MM.1S (cell line): ENCODE measurements at regions not wholly inside any gene's neighbourhood (a gene's known extent, or its start where the extent isn't known, plus 50 kb on each side); places are given as distances from the start of the nearest gene placed in this dataset.

Experiments used
- DNase-seq: peaks from one replicate; pipeline ENCODE4 v3.0.0-alpha.2; 2015
- H2AFZ ChIP-seq: fragments of 300-600 bp; sonication (generic); 2 replicates; pipeline ENCODE4 v1.6.0; 2016; ENCODE audit warnings: antibody characterized with exemption, low read length
- H3F3A ChIP-seq: fragments of 300-600 bp; sonication (generic); 2 replicates; pipeline ENCODE4 v1.6.1; 2016; ENCODE audit warnings: mild to moderate bottlenecking, antibody characterized with exemption, low read length, moderate library complexity, mixed read lengths; ENCODE audit not compliant: insufficient read depth
- H3K27ac ChIP-seq: fragments of 300-600 bp; sonication (generic); 2 replicates; pipeline ENCODE4 v1.5.1; 2016; ENCODE audit warnings: mild to moderate bottlenecking, low read length
- H3K27me3 ChIP-seq: fragments of 300-600 bp; sonication (generic); replicated peaks from 2 replicates; pipeline ENCODE4 v1.6.0; 2016; ENCODE audit warnings: low read length; ENCODE audit not compliant: insufficient read depth
- H3K36me3 ChIP-seq: fragments of 300-600 bp; sonication (generic); replicated peaks from 2 replicates; pipeline ENCODE4 v1.6.1; 2016; ENCODE audit warnings: mild to moderate bottlenecking, low read length, mixed read lengths; ENCODE audit not compliant: insufficient read depth
- H3K4me1 ChIP-seq: fragments of 300-600 bp; sonication (generic); 2 replicates; pipeline ENCODE4 v1.6.1; 2016; ENCODE audit warnings: low read length, mixed read lengths
- H3K4me2 ChIP-seq: fragments of 300-600 bp; sonication (generic); 2 replicates; pipeline ENCODE4 v1.6.0; 2016; ENCODE audit warnings: low read depth, low read length
- H3K4me3 ChIP-seq: fragments of 300-600 bp; sonication (generic); 2 replicates; pipeline ENCODE4 v1.5.1; 2016; ENCODE audit warnings: low read length, mixed read lengths
- H3K79me2 ChIP-seq: fragments of 300-600 bp; sonication (generic); 2 replicates; pipeline ENCODE4 v1.6.1; 2016; ENCODE audit warnings: mixed run types, low read length, mixed read lengths
- H3K9ac ChIP-seq: fragments of 300-600 bp; sonication (generic); 2 replicates; pipeline ENCODE4 v1.6.1; 2016; ENCODE audit warnings: low read length, mixed read lengths
- H3K9me2 ChIP-seq: fragments of 300-600 bp; sonication (generic); replicated peaks from 2 replicates; pipeline ENCODE4 v1.6.1; 2016; ENCODE audit warnings: mild to moderate bottlenecking, low read length, mixed read lengths; ENCODE audit not compliant: insufficient read depth
- H3K9me3 ChIP-seq: fragments of 300-600 bp; sonication (generic); replicated peaks from 2 replicates; pipeline ENCODE4 v1.6.1; 2016; ENCODE audit warnings: mild to moderate bottlenecking, low read length, mixed read lengths; ENCODE audit not compliant: insufficient read depth
- H4K20me1 ChIP-seq: fragments of 300-600 bp; sonication (generic); 2 replicates; pipeline ENCODE4 v1.6.1; 2016; ENCODE audit warnings: mild to moderate bottlenecking, low read length, moderate library complexity, mixed read lengths; ENCODE audit not compliant: insufficient read depth
- CTCF ChIP-seq: fragments of 300-600 bp; sonication (generic); IDR thresholded peaks from 2 replicates; pipeline ENCODE4 v1.5.1; 2016; ENCODE audit warnings: antibody characterized with exemption, low read length, mixed read lengths
- EZH2 ChIP-seq: fragments of 300-600 bp; sonication (generic); optimal IDR thresholded peaks from 2 replicates; pipeline ENCODE3; 2017; ENCODE audit warnings: low read depth, mild to moderate bottlenecking, antibody characterized with exemption, low read length, mixed read lengths
- EZH2phosphoT487 ChIP-seq: fragments of 300-600 bp; sonication (generic); IDR thresholded peaks from 2 replicates; pipeline ENCODE4 v1.6.1; 2018; ENCODE audit warnings: antibody characterized with exemption, low read length

- Histone ChIP-seq H3K9me2 (no peaks in the 10 kb centered on the region), H3K9ac (no peak overlapping the region), H3K27ac (no peak overlapping the region), H3K4me3 (no peak overlapping the region), H3F3A (peaks cover 3% of the 10 kb centered on the region; the same call in 1 of the 2 replicates), H3K79me2 (no peaks in the 10 kb centered on the region), H3K27me3 (no peaks in the 10 kb centered on the region), H3K36me3 (no peaks in the 10 kb centered on the region), H3K9me3 (no peaks in the 10 kb centered on the region), H3K4me2 (no peak overlapping the region), H3K4me1 (no peaks in the 10 kb centered on the region), H4K20me1 (no peaks in the 10 kb centered on the region), H2AFZ (no peak overlapping the region)
- no peak for DNase-seq
- no peak for TF ChIP-seq EZH2
- TF ChIP-seq CTCF: no peak
- no peak for TF ChIP-seq EZH2phosphoT487
Observed at GRCh38 chr4:123286903-123287466, 109.6 kb upstream of the SPRY1 start.

GRCh38 chr4:123288309-123289025 lies 108.1 kb upstream of the SPRY1 start:
- H3K4me3 ChIP-seq: no peak overlapping the region
- H3F3A ChIP-seq: peaks cover 3% of the 10 kb centered on the region; the same call in 1 of the 2 replicates
- H3K4me2 ChIP-seq: no peak overlapping the region
- H3K79me2 ChIP-seq: no peaks in the 10 kb centered on the region
- H2AFZ ChIP-seq: no peak overlapping the region
- TF ChIP-seq CTCF (no peak), EZH2phosphoT487 (no peak), EZH2 (no peak)
- H4K20me1 ChIP-seq: no peaks in the 10 kb centered on the region
- no peaks in the 10 kb centered on the region for H3K9me2 ChIP-seq
- H3K27me3 ChIP-seq: no peaks in the 10 kb centered on the region
- H3K9me3 ChIP-seq: no peaks in the 10 kb centered on the region
- no peaks in the 10 kb centered on the region for H3K4me1 ChIP-seq
- no peaks in the 10 kb centered on the region for H3K36me3 ChIP-seq
- no peak overlapping the region for H3K9ac ChIP-seq
- H3K27ac ChIP-seq: no peak overlapping the region
- DNase-seq: peak; percentile 29

- Histone ChIP-seq H3K27me3 (no peaks in the 10 kb centered on the region), H3K4me3 (no peak overlapping the region), H3K36me3 (no peaks in the 10 kb centered on the region), H3K4me2 (no peak overlapping the region), H3K9me3 (no peaks in the 10 kb centered on the region), H3F3A (peaks cover 3% of the 10 kb centered on the region; the same call in 1 of the 2 replicates), H3K9me2 (no peaks in the 10 kb centered on the region), H4K20me1 (no peaks in the 10 kb centered on the region), H3K27ac (no peak overlapping the region), H2AFZ (no peak overlapping the region), H3K79me2 (no peaks in the 10 kb centered on the region), H3K4me1 (no peaks in the 10 kb centered on the region), H3K9ac (no peak overlapping the region)
- TF ChIP-seq EZH2: no peak
- DNase-seq: no peak
Observed at GRCh38 chr4:123291329-123291728, 105.3 kb upstream of the SPRY1 start.

GRCh38 chr4:123297836-123298235 lies 98.8 kb upstream of the SPRY1 start:
- no peak overlapping the region for H3K4me3 ChIP-seq
- H3K9ac ChIP-seq: no peak overlapping the region
- no peaks in the 10 kb centered on the region for H3F3A ChIP-seq
- H3K36me3 ChIP-seq: no peaks in the 10 kb centered on the region
- H3K79me2 ChIP-seq: no peaks in the 10 kb centered on the region
- no peaks in the 10 kb centered on the region for H4K20me1 ChIP-seq
- no peaks in the 10 kb centered on the region for H3K9me2 ChIP-seq
- no peak for DNase-seq
- no peaks in the 10 kb centered on the region for H3K4me1 ChIP-seq
- TF ChIP-seq EZH2 (no peak), CTCF (no peak), EZH2phosphoT487 (no peak)
- H3K27ac ChIP-seq: no peak overlapping the region
- no peaks in the 10 kb centered on the region for H3K27me3 ChIP-seq
- H3K4me2 ChIP-seq: no peak overlapping the region
- H2AFZ ChIP-seq: no peak overlapping the region
- H3K9me3 ChIP-seq: no peaks in the 10 kb centered on the region
